CD8-positive, alpha-beta memory T cell (primary cell): ENCODE measurements at regions not wholly inside any gene's neighbourhood (a gene's known extent, or its start where the extent isn't known, plus 50 kb on each side); places are given as distances from the start of the nearest gene placed in this dataset.
A peak's percentile ranks its signal among the peaks of the same experiment; 100 is the strongest.

Source experiments
- CTCF ChIA-PET: fragments of 350-600 bp; sonication (Branson Sonifier 250); formaldehyde crosslinking; loops from one replicate; lab custom pipeline; 2021; ENCODE audit warnings: antibody characterized with exemption; lab: Charles Lee
- POLR2A ChIA-PET: fragments of 350-600 bp; sonication (Branson Sonifier 250); formaldehyde crosslinking; loops from one replicate; lab custom pipeline; 2021; ENCODE audit warnings: antibody characterized with exemption; lab: Charles Lee
- DNase-seq, 5 donors: peaks; one replicate each; pipeline versions ENCODE4 v3.0.0 to v3.0.0-alpha.2; 2020 to 2022; ENCODE audit warnings: mixed read lengths in 1 of 5
- H3K27ac ChIP-seq: one replicate; pipeline ENCODE4 v1.7.0; 2013; ENCODE audit warnings: low read depth, mild to moderate bottlenecking, low read length, moderate library complexity
- H3K27me3 ChIP-seq: 2 replicates; pipeline ENCODE4 v1.7.0; 2013; ENCODE audit warnings: low read length, mild to moderate bottlenecking; ENCODE audit not compliant: insufficient read depth, poor library complexity, severe bottlenecking
- H3K36me3 ChIP-seq: 2 replicates; pipeline ENCODE4 v1.7.0; 2013; ENCODE audit warnings: mild to moderate bottlenecking, low read length, moderate library complexity; ENCODE audit not compliant: insufficient read depth
- H3K4me1 ChIP-seq: 2 replicates; pipeline ENCODE4 v1.7.0; 2013; ENCODE audit warnings: mild to moderate bottlenecking, low read length, moderate library complexity; ENCODE audit not compliant: insufficient read depth
- H3K4me3 ChIP-seq: 2 replicates; pipeline ENCODE4 v1.7.0; 2013; ENCODE audit warnings: mild to moderate bottlenecking, low read length
- H3K9me3 ChIP-seq: 2 replicates; pipeline ENCODE4 v1.7.0; 2013; ENCODE audit warnings: mild to moderate bottlenecking, low read length
- H3K27ac Mint-ChIP-seq, 8 donors: one replicate each; pipeline ENCODE4 v1.8.0; 2020 to 2021; ENCODE audit warnings: mixed read lengths in 8 of 8, mild to moderate bottlenecking in 6 of 8, inconsistent platforms in 3 of 8, moderate library complexity in 3 of 8
- H3K27me3 Mint-ChIP-seq, 2 donors: one replicate each; pipeline ENCODE4 v1.8.0; 2020 to 2021; ENCODE audit warnings: mixed read lengths in 2 of 2, mild to moderate bottlenecking in 1 of 2, moderate library complexity in 1 of 2
- H3K36me3 Mint-ChIP-seq, 3 donors: one replicate each; pipeline ENCODE4 v1.8.0; 2020 to 2021; ENCODE audit warnings: mixed read lengths in 3 of 3, inconsistent platforms in 1 of 3, mild to moderate bottlenecking in 1 of 3
- H3K4me1 Mint-ChIP-seq, 3 donors: one replicate each; pipeline ENCODE4 v1.8.0; 2020 to 2021; ENCODE audit warnings: mixed read lengths in 3 of 3, inconsistent platforms in 1 of 3, mild to moderate bottlenecking in 1 of 3
- H3K4me3 Mint-ChIP-seq, 7 donors: one replicate each; pipeline ENCODE4 v1.8.0; 2020 to 2021; ENCODE audit warnings: mixed read lengths in 7 of 7, mild to moderate bottlenecking in 6 of 7, moderate library complexity in 4 of 7, inconsistent platforms in 2 of 7
- H3K9me3 Mint-ChIP-seq, 5 donors: one replicate each; pipeline ENCODE4 v1.8.0; 2020 to 2022; ENCODE audit warnings: mixed read lengths in 5 of 5, mild to moderate bottlenecking in 3 of 5, moderate library complexity in 2 of 5, inconsistent platforms in 1 of 5

DNA sequence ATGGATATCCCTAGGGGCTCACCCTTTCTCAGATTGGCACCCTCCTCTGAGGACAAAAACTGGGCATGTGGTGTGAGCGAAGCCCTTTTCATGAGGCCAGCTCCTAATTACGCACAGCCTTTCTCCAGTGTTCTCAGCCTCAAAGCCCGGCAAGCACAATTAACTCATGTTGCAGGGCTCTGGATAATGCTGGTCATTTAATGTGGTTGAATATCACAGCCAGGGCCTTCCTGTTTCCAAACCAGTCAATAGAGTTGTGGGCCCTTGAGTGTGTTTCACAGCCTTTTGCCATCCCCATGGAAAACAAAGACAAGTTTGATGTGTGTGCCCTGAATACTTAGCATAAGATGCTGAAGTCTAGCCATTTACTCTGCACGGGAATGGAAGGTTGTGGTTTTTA, 114.2 kb upstream of the ARHGAP5 start:
- H3K4me3 ChIP-seq = no peak overlapping the region
- ChIA-PET POLR2A (no interaction called here), CTCF (no interaction called here)
- no peaks in the 10 kb centered on the region for H3K36me3 ChIP-seq
- no peak overlapping the region for H3K27ac ChIP-seq
- DNase-seq = no peak
- Mint-ChIP-seq H3K4me1 (peaks cover 0 to 6% (median 0%) of the 10 kb centered on the region in 3 donors), H3K9me3 (peaks cover 0 to 7% (median 2%) of the 10 kb centered on the region in 5 donors), H3K27ac (no peak overlapping the region), H3K36me3 (peaks cover 0 to 2% (median 0%) of the 10 kb centered on the region in 3 donors), H3K4me3 (no peak overlapping the region), H3K27me3 (peaks cover 1 to 13% of the 10 kb centered on the region in 2 donors)
- H3K27me3 ChIP-seq = no peaks in the 10 kb centered on the region
- no peaks in the 10 kb centered on the region for H3K9me3 ChIP-seq
- no peaks in the 10 kb centered on the region for H3K4me1 ChIP-seq

DNA sequence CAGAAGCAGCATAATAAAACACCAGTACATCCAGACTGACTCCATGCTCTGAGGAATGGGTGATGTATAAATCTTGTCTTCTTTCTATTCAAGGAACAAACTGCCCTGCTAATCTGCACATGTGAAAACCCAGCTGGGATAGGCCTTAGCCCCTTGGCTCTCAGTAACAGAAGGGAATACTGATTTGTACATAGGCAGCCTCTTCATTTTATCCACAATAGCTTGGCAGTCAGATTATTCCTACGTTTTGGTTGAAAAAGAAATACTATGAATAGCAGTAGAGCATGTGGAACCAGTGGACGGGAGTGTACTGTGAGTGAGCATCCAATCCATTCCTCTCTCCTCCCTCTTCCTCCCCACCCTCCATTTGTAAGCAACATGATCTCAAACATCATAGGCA, 113.5 kb upstream of the ARHGAP5 start:
- H3K27ac Mint-ChIP-seq = peak overlapping the region in 1 of 8 donors; percentile 31
- H3K36me3 Mint-ChIP-seq = peaks cover 0 to 2% (median 0%) of the 10 kb centered on the region in 3 donors
- H3K27me3 ChIP-seq = no peaks in the 10 kb centered on the region
- no peak overlapping the region for H3K27ac ChIP-seq
- no peaks in the 10 kb centered on the region for H3K36me3 ChIP-seq
- H3K9me3 Mint-ChIP-seq = peaks cover 0 to 7% (median 2%) of the 10 kb centered on the region in 5 donors
- DNase-seq = no peak
- ChIA-PET POLR2A (no interaction called here), CTCF (no interaction called here)
- H3K4me3 Mint-ChIP-seq = no peak overlapping the region
- H3K9me3 ChIP-seq = no peaks in the 10 kb centered on the region
- peaks cover 1 to 13% of the 10 kb centered on the region in 2 donors for H3K27me3 Mint-ChIP-seq
- no peaks in the 10 kb centered on the region for H3K4me1 ChIP-seq
- peaks cover 0 to 6% (median 0%) of the 10 kb centered on the region in 3 donors for H3K4me1 Mint-ChIP-seq
- no peak overlapping the region for H3K4me3 ChIP-seq

DNA sequence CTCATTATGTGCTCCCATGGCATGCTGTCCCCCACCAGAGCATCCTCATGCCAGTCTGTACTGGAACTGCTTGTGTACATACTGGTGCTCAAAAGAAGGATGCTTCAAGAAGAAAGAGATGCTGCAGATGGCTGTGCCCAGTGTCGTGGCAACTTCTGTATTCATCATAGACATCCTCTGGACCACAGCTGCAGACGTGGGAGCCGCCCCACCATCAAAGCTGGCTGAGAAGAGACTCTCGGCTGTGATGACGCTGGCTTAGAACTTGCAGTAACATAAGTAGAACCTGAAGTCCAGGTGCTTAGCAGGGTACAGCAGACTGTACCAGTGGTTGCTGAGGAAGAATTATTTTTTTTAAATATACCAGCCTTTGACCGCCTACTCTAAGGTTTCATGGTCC, 112.6 kb upstream of the ARHGAP5 start:
- H3K27ac ChIP-seq = no peak overlapping the region
- H3K27me3 ChIP-seq = no peaks in the 10 kb centered on the region
- Mint-ChIP-seq H3K27me3 (peaks cover 1 to 9% of the 10 kb centered on the region in 2 donors), H3K4me1 (peaks cover 0 to 6% (median 3%) of the 10 kb centered on the region in 3 donors), H3K9me3 (peaks cover 0 to 7% (median 2%) of the 10 kb centered on the region in 5 donors), H3K27ac (no peak overlapping the region), H3K36me3 (peaks cover 0 to 2% (median 0%) of the 10 kb centered on the region in 3 donors), H3K4me3 (no peak overlapping the region)
- no peaks in the 10 kb centered on the region for H3K4me1 ChIP-seq
- ChIA-PET CTCF (no interaction called here), POLR2A (no interaction called here)
- no peaks in the 10 kb centered on the region for H3K36me3 ChIP-seq
- DNase-seq = no peak
- H3K9me3 ChIP-seq = no peaks in the 10 kb centered on the region
- H3K4me3 ChIP-seq = no peak overlapping the region

DNA sequence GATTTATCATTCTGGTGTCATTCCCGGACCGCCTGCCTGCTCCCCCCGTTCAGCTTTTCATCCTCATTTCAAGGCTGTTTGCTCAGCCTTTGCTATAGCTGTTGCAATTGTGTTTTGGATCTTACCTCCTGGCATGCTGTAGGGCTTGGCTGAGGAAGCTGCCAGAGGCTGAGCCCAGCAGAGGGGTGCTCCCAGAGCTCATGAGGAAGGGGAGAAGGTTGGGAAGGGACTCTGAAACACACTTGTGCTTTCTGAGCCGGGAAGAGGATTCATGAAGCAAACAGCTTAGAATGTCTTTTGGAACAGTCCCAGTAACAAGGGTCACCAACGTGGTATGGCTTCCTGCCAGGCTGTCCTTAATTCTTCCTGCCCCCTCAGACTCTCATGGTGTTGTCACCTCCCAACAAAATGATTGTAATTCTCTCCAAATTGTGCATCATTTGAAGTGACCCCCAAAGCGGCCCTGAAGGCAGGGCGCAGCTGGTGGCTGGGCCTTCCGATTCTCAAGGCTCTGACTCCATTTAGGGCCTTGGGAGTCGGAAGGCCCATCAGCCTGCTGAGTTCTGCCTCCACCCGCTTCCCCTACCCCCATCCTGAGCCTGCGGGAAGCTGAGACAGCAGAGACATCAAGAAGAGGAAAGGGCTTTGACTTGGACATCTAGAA, 111.9 kb upstream of the ARHGAP5 start:
- Histone ChIP-seq H3K36me3 (no peaks in the 10 kb centered on the region), H3K27me3 (no peaks in the 10 kb centered on the region), H3K4me3 (no peak overlapping the region), H3K27ac (no peak overlapping the region), H3K9me3 (no peaks in the 10 kb centered on the region), H3K4me1 (no peaks in the 10 kb centered on the region)
- Mint-ChIP-seq H3K4me1 (peaks cover 0 to 6% (median 3%) of the 10 kb centered on the region in 3 donors), H3K36me3 (peaks cover 0 to 2% (median 0%) of the 10 kb centered on the region in 3 donors), H3K27me3 (peaks cover 0 to 9% of the 10 kb centered on the region in 2 donors), H3K4me3 (no peak overlapping the region), H3K9me3 (peaks cover 0 to 8% (median 2%) of the 10 kb centered on the region in 5 donors), H3K27ac (no peak overlapping the region)
- ChIA-PET POLR2A (no interaction called here), CTCF (no interaction called here)
- no peak for DNase-seq

DNA sequence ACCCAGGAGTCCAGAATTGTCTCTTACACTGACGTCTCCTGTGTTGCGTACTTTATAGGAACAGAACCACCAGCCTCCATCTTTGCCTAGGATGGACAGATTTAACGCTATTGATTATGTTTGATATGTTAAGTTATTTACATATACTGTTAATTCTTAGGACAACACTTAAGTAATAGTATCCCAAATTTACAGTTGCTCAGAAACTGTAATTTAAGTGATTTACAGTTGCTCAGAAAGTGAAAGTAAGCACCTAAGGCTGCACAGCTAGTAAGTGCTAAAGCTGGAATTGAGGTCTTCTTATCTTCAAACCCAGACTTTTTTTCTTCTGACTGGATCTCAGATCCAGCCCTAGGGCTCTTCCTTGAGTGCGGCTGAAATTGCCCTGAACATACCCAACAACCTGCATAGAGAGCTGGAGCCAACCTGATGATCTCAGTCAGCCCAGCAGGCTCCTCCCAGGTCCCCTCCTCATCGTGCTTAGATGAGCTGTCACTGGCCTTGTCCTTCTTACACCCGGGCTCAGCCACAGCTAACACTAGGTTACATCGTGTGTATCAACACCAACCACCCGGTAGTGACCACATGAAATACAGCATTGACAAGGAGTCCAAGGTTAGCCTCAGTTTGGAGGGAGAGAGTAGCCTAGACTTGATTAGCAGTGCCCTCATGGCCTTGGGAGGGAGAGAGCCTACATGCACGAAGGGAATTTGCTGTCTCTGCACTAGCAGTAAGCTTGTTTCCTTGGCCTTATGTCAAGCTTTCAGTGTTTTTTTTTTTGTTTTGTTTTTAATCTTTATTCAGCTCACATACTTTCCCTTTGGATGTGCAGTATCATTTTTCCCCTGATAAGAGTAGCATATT, 111.1 kb upstream of the ARHGAP5 start:
- Histone ChIP-seq H3K4me3 (no peak overlapping the region), H3K36me3 (no peaks in the 10 kb centered on the region), H3K27me3 (no peaks in the 10 kb centered on the region), H3K27ac (no peak overlapping the region), H3K4me1 (no peaks in the 10 kb centered on the region), H3K9me3 (no peaks in the 10 kb centered on the region)
- Mint-ChIP-seq H3K36me3 (no peaks in the 10 kb centered on the region), H3K27ac (no peak overlapping the region), H3K4me3 (peak overlapping the region in 1 of 7 donors; percentile 23), H3K9me3 (peaks cover 0 to 10% (median 5%) of the 10 kb centered on the region in 5 donors), H3K4me1 (peaks cover 0 to 6% (median 3%) of the 10 kb centered on the region in 3 donors), H3K27me3 (peaks cover 0 to 9% of the 10 kb centered on the region in 2 donors)
- DNase-seq = no peak
- ChIA-PET CTCF (no interaction called here), POLR2A (no interaction called here)

DNA sequence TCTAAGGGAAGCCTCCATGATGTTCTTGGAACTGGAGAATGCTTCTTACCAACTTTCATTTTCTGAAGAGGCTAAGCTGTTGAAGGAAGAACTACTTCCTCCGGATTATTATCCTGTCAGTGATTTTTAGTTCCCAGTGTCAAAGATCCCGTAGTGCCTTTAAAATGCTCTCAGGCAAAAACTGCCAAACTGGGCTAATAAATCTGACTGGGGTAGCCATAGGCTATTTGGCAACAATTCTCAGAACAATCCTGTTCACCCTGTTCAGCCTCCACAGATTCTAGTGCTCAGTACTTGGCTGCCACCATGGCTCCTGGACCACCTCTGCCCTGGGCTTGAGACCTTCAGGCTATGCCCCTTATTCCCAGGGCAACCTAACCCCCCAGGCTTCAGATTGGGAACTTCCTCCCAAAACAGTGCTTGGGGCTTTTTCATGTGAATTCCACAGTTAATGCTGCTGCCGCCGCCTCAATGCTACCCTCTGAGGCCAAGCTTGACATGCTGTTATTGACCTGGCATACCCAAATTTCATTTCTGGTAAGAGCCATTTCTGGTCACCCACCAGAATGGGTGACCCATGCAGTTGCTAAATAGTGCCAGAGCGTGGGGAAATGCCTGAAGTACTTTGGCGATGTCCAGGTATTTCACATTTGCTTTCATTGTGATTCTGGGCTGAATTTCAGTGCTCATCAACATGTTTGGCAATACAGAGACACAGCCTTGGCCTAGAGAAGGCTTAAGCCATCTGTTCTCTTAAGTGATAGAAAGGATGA, 110.0 kb upstream of the ARHGAP5 start:
- Mint-ChIP-seq H3K27ac (no peak overlapping the region), H3K9me3 (peaks cover 0 to 10% (median 6%) of the 10 kb centered on the region in 5 donors), H3K4me1 (peaks cover 0 to 6% (median 3%) of the 10 kb centered on the region in 3 donors), H3K36me3 (no peaks in the 10 kb centered on the region), H3K4me3 (no peak overlapping the region), H3K27me3 (peaks cover 0 to 3% of the 10 kb centered on the region in 2 donors)
- H3K27ac ChIP-seq = no peak overlapping the region
- POLR2A ChIA-PET = no interaction called here
- no peaks in the 10 kb centered on the region for H3K4me1 ChIP-seq
- no peaks in the 10 kb centered on the region for H3K27me3 ChIP-seq
- no peak overlapping the region for H3K4me3 ChIP-seq
- no peaks in the 10 kb centered on the region for H3K9me3 ChIP-seq
- CTCF ChIA-PET = no interaction called here
- no peak for DNase-seq
- no peaks in the 10 kb centered on the region for H3K36me3 ChIP-seq

DNA sequence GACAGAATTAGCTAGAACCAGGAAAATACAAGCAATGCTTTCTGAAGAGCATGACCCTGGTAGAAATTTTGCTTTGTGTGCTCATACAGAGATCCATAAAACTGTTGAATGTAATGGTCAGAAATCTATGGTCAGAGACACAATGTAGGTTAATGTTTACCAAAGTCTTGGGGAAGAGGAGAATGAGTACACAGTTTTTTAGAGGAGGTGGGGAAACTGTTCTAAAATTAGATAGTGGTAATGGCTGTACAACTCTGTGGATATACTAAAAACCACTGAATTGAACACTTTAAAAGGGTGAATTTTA, 109.5 kb upstream of the ARHGAP5 start:
- DNase-seq = no peak
- CTCF ChIA-PET = no interaction called here
- no peaks in the 10 kb centered on the region for H3K4me1 ChIP-seq
- H3K4me3 ChIP-seq = no peak overlapping the region
- H3K27ac ChIP-seq = no peak overlapping the region
- POLR2A ChIA-PET = no interaction called here
- no peaks in the 10 kb centered on the region for H3K27me3 ChIP-seq
- H3K36me3 ChIP-seq = no peaks in the 10 kb centered on the region
- no peak overlapping the region for H3K27ac Mint-ChIP-seq
- peaks cover 0 to 3% of the 10 kb centered on the region in 2 donors for H3K27me3 Mint-ChIP-seq
- H3K4me3 Mint-ChIP-seq = no peak overlapping the region
- no peaks in the 10 kb centered on the region for H3K9me3 ChIP-seq
- peaks cover 0 to 10% (median 6%) of the 10 kb centered on the region in 5 donors for H3K9me3 Mint-ChIP-seq
- H3K4me1 Mint-ChIP-seq = peaks cover 0 to 6% (median 3%) of the 10 kb centered on the region in 3 donors
- H3K36me3 Mint-ChIP-seq = no peaks in the 10 kb centered on the region
